Lower lobe of right lung (tissue), 2 donors: ENCODE measurements at regions not wholly inside any gene's neighbourhood (a gene's known extent, or its start where the extent isn't known, plus 50 kb on each side); places are given as distances from the start of the nearest gene placed in this dataset.

Experiments
- ATAC-seq, 2 donors: fragments of 200-7000 bp; cut with Tn5 transposase; one replicate each; pipeline ENCODE4 v1.9.1; 2020 to 2022; ENCODE audit warnings: mild to moderate bottlenecking in 2 of 2, moderate library complexity in 2 of 2
- DNase-seq: peaks from one replicate; pipeline ENCODE4 v3.0.0-alpha.2; 2020
- H3K27ac ChIP-seq: fragments of 200-600 bp; one replicate; pipeline ENCODE4 v1.8.0; 2022
- H3K27me3 ChIP-seq: fragments of 200-600 bp; one replicate; pipeline ENCODE4 v1.8.0; 2022; ENCODE audit warnings: low read depth
- H3K36me3 ChIP-seq: fragments of 200-600 bp; one replicate; pipeline ENCODE4 v1.8.0; 2022; ENCODE audit warnings: mild to moderate bottlenecking
- H3K4me1 ChIP-seq: fragments of 200-600 bp; one replicate; pipeline ENCODE4 v1.8.0; 2022
- H3K4me3 ChIP-seq: fragments of 200-600 bp; one replicate; pipeline ENCODE4 v1.8.0; 2022; ENCODE audit warnings: mild to moderate bottlenecking
- H3K9me3 ChIP-seq: fragments of 200-600 bp; one replicate; pipeline ENCODE4 v1.8.0; 2022
- CTCF ChIP-seq: fragments of 200-600 bp; IDR thresholded peaks from one replicate; pipeline ENCODE4 v1.8.0; 2022; ENCODE audit warnings: antibody characterized with exemption, mild to moderate bottlenecking
- intact Hi-C: fragments of 100-400 bp; cut with DNase I; formaldehyde crosslinking; loops from one replicate; pipeline ENCODE4 v1.11.0; 2022
- donor health status: DM: no; HTN: yes; CAD: no; lungs with severe emphysema.

DNA sequence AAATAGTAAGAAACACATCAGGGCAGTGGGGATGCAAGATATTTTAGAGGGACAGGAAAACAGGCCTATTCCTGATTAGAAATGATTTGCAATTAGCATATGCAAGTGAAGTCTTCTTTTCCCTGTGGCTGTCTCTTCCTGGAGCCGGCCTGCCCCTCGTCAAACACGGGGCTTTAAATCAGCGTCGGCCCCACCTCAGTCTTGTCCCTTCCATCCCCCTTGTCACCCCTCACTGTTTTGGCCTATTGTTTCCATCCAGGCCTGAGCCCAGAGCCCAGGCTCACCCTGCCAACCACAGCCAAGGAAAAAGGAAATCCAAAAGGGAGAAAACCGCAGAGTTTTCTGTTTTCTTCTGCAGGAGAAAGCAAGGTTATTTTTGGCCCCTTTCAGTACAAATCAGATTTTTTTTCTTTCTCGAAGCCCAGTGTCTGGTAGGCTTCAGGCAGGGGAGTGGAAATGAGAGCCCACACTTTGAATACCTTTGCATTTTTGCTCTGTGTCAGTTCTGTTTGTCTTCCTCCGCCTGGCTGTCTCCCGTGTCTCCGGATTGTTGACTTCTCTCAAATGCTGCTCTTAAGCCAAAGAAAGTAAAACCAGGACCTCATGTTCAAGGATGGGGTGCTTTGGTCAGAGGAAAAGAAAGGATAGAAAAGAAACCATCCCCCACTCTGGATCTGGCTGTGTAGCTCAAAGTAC, 399.9 kb upstream of the CDH11 start:
- Histone ChIP-seq H3K9me3 (no peaks in the 10 kb centered on the region), H3K27me3 (no peaks in the 10 kb centered on the region), H3K4me1 (no peaks in the 10 kb centered on the region), H3K4me3 (no peak overlapping the region), H3K27ac (no peak overlapping the region), H3K36me3 (no peaks in the 10 kb centered on the region)
- intact Hi-C loops = no loop called here
- ATAC-seq (no peak), DNase-seq (no peak)
- TF ChIP-seq CTCF = no peak

DNA sequence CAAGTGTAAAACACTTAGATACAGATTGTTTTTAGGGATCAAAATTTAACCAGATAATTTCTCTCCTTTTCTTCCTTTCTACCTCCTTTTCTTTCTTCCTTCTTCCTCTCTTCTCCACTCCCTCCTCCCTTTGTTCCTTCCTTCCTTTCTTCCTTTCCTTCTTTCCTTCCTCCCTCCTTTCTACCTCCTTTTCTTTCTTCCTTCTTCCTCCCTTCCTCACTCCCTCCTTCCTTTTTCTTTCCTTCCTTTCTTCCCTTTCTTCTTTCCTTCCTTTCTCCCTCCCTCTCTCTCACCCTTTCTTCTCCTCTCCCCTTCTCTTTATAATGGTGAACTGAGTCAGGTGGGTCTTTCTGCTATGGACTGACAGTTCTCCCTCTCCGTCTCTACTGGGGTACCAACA, 397.5 kb upstream of the CDH11 start:
- intact Hi-C loops = no loop called here
- H3K36me3 ChIP-seq = no peaks in the 10 kb centered on the region
- no peak for TF ChIP-seq CTCF
- no peak for DNase-seq
- no peak overlapping the region for H3K27ac ChIP-seq
- no peaks in the 10 kb centered on the region for H3K9me3 ChIP-seq
- no peaks in the 10 kb centered on the region for H3K27me3 ChIP-seq
- no peak overlapping the region for H3K4me3 ChIP-seq
- no peak for ATAC-seq
- H3K4me1 ChIP-seq = no peaks in the 10 kb centered on the region

- H3K27me3 ChIP-seq = no peaks in the 10 kb centered on the region
- H3K36me3 ChIP-seq = no peaks in the 10 kb centered on the region
- H3K4me3 ChIP-seq = no peak overlapping the region
- ATAC-seq (no peak), DNase-seq (no peak)
- H3K4me1 ChIP-seq = no peaks in the 10 kb centered on the region
- H3K9me3 ChIP-seq = no peaks in the 10 kb centered on the region
- intact Hi-C loops = no loop called here
- no peak overlapping the region for H3K27ac ChIP-seq
- TF ChIP-seq CTCF = no peak
Observed at GRCh38 chr16:65515193-65515592, 393.3 kb upstream of the CDH11 start.

DNA sequence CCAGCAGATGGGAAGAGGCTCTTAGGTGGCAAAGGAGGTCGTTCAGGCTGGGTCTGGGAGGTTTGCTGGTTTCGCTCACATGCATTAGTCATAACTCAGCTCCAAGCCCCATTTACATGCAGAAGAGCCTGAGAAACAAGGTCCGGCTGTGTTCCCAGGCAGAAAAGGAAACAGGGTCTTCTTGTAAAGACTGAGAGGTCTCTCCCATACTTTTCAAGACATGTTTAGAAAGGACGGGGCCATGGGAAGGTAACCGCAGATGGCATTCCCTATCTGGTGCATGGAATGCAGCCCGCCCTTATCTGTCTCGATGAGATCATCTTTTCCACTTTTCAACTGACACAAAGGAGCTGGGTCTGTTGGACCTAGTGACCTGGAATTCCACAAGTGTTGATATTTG, 389.0 kb upstream of the CDH11 start:
- H3K27ac ChIP-seq = no peak overlapping the region
- DNase-seq = no peak

GRCh38 chr16:65510241-65510640, 388.4 kb upstream of the CDH11 start:
- ATAC-seq (no peak), DNase-seq (no peak)
- Histone ChIP-seq H3K9me3 (no peaks in the 10 kb centered on the region), H3K27me3 (no peaks in the 10 kb centered on the region), H3K4me3 (no peak overlapping the region), H3K36me3 (no peaks in the 10 kb centered on the region), H3K27ac (no peak overlapping the region), H3K4me1 (no peaks in the 10 kb centered on the region)
- intact Hi-C loops = no loop called here
- no peak for TF ChIP-seq CTCF

More for the DNA sequence above, 389.0 kb upstream of the CDH11 start:
- H3K4me1 ChIP-seq = no peaks in the 10 kb centered on the region
- intact Hi-C loops = no loop called here
- no peak for ATAC-seq
- no peaks in the 10 kb centered on the region for H3K36me3 ChIP-seq
- H3K4me3 ChIP-seq = no peak overlapping the region
- no peaks in the 10 kb centered on the region for H3K9me3 ChIP-seq
- H3K27me3 ChIP-seq = no peaks in the 10 kb centered on the region
- TF ChIP-seq CTCF = no peak
